Left cardiac atrium (tissue), 4 donors: ENCODE measurements at regions not wholly inside any gene's neighbourhood (a gene's known extent, or its start where the extent isn't known, plus 50 kb on each side); places are given as distances from the start of the nearest gene placed in this dataset.
"Not testable (repeated sequence)": the region's sequence is repeated elsewhere in the genome, so short reads cannot be mapped to it uniquely, and the experiment has no call there.

ENCODE experiments used
- ATAC-seq, 2 donors: fragments of 200-7000 bp; cut with Tn5 transposase; one replicate each; pipeline ENCODE4 v1.9.1; 2020; ENCODE audit warnings: mild to moderate bottlenecking in 2 of 2, moderate library complexity in 2 of 2
- DNase-seq: peaks from one replicate; pipeline ENCODE4 v3.0.0-alpha.2; 2020
- intact Hi-C, 2 donors: fragments of 100-400 bp; cut with DNase I; formaldehyde crosslinking; loops; one replicate each; pipeline versions ENCODE4 v1.14.1 to v1.15.1; 2022 to 2023
- donor health status: DM: no; HTN: yes; CAD: no.
- donor health status: DM: no; HTN: yes; CAD: no; lungs with severe emphysema.
- donor health status: DM: yes; HTN: yes; CAD: no.
- donor health status: Dilated cardiomyopathy.

DNA sequence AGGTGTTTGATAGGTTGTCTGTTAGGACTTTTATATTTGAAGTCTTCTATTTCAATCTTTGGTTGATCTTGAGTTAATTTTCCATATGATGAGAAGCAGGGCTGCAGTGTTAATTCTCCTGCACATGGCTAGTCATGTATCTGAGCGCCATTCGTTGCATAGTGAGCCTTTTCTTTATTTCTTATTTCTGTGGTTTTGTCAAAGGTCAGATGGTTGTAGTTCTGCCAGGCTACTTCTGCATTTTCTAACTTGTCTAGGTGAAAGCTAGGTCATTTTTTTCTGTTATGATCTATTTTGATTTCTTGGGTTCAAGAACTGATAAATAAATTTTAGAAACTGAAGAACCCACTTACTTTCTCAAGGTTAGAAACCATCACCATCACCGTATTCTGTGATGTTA is 56.7 kb downstream of the CCDC74A start:
- ATAC-seq: no peak
- intact Hi-C loops: no loop called here
- no peak for DNase-seq

GRCh38 chr2:131584940-131585339 is 57.3 kb downstream of the CCDC74A start:
- intact Hi-C loops: no loop called here
- no peak for DNase-seq
- no peak for ATAC-seq

DNA sequence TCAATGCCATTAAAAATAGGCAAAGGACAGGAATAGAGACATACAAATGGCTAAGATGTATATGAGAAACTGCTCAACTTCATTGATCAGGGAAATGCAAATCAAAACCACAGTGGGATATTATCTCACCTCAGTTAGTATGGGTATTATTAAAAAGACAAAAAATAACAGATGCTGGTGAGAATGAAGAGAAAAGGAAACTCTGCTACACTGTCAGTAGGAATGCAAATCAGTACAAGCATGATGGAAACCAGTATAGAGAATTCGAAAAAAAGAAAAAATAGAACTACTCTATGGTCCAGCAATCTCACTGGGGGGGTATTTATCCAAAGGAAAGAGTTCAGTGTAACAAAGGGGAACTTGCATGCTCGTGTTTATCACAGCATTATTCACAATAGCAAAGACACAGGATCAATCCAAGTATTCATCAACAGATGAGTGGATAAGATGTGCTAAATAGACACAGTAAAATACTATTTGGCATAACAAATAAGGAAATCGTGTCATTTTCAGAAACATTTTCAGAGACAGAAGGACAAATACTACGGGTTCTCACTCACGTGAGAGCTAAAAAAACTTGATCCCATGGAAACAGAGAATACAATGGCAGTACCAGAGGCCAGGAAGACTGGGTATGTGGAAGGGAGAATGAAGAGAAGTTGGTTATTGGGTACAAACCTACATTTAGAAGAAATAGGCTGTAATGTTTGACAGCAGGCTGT is 60.6 kb downstream of the CCDC74A start:
- no peak for ATAC-seq
- intact Hi-C loops: no loop called here
- DNase-seq: no peak

DNA sequence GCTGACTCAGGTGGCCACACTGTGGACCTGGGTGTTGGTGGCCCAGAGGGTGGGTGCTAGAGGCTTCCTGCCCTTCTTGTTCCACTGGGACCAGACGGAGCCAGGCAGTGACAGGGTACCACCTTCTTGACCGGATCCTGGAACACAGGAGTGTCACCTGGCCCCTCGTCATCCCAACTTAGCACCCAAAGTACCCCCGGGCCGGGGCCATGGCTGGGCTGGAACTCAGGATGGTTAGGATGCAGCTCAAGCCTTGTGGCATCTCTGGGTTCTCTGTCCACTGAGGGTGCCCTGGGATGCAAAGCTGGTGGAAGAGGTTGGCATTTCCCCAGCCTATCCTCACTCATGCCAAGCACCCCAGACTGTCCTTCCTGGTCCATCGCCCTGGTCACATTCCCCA is 61.4 kb downstream of the CCDC74A start:
- intact Hi-C loops, DNase-seq, ATAC-seq: not testable (repeated sequence)

DNA sequence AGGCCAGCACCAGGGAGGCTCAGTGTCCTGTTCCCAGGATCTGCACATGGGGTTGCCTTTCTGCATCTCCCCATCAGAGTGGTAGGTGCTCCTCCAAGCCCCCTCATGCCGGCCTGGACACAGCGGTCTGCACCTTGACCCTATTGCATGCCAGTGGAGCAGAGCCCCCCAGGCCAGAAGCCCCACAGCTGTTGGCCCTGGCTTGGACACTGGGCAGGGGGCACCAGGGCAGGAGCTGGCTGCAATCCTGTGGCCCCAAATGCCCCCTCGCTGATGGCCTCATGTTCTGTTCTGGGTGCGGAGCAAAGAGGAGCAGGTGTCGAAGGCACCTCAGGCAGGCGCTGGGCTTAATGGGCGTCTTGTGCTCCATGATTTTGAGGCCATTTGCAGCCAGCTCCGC is 62.7 kb downstream of the CCDC74A start:
- DNase-seq (no peak), ATAC-seq (no peak)
- intact Hi-C loops: no loop called here

- ATAC-seq (no peak), DNase-seq (no peak)
- intact Hi-C loops: no loop called here
These were observed 63.2 kb downstream of the CCDC74A start for GRCh38 chr2:131590896-131591295.

DNA sequence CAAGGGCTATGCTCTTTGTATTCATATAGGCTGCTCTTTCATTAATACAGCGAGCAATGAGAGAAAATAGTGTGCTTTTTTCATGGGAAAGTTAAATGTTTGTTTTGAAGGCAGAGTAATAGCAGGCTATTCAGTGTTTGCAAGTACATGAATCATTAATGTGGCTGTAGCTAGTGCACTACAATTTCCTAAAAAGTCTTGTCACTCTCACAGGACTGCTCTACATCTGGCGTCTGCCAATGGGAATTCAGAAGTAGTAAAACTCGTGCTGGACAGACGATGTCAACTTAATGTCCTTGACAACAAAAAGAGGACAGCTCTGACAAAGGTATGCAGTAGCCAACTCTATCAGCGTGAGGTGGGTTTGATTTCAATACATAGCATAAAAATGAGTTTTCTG is 68.9 kb downstream of the CCDC74A start:
- intact Hi-C loops, ATAC-seq: not testable (repeated sequence)

GRCh38 chr2:131602444-131602843 is 74.8 kb downstream of the CCDC74A start:
- ATAC-seq, DNase-seq, intact Hi-C loops: not testable (repeated sequence)

More for the DNA sequence above, 68.9 kb downstream of the CCDC74A start:
- DNase-seq: not testable (repeated sequence)

DNA sequence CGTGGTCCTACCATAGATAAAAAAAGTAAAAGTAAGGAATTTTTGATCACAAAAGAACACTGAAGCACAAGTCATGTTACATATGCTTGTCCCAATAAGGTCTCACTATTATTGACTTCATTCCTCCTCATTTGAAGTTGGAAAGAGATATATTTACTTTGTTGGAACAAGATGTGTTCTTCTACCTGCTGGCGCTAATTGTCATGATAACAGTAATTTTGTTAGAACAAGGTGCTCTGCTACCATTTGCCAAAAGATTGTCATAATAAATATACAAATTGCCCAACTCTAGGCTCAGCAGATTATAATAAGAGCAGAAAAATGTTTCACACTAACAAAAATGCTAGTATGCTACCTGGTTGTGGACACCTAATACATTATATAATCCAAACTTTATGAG is 77.0 kb downstream of the CCDC74A start:
- intact Hi-C loops, ATAC-seq: not testable (repeated sequence)

DNA sequence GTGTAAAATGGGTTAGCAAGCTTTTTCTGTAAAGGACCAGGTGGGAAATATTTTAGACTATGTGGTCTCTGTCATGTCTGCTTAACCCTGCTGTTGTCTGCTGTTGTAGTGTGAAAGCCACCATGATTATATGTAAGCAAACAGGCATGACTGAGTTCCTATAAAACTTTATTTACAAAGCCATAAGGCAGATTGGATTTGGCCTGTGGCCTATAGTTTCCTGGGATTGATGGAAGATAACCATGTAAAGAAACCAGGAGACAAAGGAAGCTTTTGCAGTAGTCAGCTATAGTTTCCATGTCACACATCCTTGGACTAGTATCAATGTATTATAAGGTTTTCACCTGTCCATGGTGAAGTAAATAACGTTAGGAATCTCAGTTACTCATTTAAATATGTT is 78.7 kb downstream of the CCDC74A start:
- ATAC-seq, DNase-seq, intact Hi-C loops: not testable (repeated sequence)

More for the DNA sequence above, 77.0 kb downstream of the CCDC74A start:
- not testable (repeated sequence) for DNase-seq

DNA sequence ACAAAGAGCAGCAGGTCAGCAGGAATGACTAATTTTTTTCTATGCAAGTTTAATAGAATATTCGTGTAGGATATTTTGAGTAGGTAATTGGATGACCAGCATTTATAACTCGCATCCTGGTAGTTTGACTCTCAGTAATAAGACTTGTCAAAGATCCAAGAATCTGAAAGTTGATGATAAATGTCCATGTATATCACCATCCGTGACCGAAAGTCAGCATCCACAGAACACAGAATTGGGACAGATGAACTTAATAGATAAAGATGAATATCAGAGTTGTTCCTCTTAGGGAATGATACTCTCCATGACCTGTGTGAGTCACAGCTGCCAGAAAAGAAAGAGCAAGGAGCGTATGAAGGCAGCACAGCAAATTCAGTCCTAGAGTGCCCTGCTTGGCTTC is 79.4 kb downstream of the CCDC74A start:
- intact Hi-C loops, DNase-seq, ATAC-seq: not testable (repeated sequence)

GRCh38 chr2:131614539-131614938 is 86.9 kb downstream of the CCDC74A start:
- DNase-seq, intact Hi-C loops, ATAC-seq: not testable (repeated sequence)

- ATAC-seq, DNase-seq, intact Hi-C loops: not testable (repeated sequence)
These were observed 90.6 kb downstream of the CCDC74A start for GRCh38 chr2:131618320-131618719.

DNA sequence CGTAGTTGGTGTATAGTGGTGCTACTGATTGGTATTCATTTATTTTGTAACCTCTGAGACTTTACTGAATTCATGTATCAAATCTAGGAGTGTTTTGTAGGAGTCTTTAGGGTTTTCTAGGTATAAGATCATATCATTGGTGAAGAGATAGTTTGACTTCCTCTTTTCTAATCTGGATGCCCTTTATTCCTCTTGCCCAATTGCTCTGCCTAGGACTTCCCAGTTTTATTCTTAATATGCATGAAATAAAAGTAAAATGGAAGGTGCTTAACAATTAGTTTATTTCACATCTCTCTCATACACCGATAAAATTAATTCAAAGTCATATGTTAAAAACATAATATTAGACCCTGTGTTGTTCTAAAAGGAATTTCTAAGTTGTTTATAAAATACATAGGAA is 95.2 kb downstream of the CCDC74A start:
- intact Hi-C loops, DNase-seq, ATAC-seq: not testable (repeated sequence)

DNA sequence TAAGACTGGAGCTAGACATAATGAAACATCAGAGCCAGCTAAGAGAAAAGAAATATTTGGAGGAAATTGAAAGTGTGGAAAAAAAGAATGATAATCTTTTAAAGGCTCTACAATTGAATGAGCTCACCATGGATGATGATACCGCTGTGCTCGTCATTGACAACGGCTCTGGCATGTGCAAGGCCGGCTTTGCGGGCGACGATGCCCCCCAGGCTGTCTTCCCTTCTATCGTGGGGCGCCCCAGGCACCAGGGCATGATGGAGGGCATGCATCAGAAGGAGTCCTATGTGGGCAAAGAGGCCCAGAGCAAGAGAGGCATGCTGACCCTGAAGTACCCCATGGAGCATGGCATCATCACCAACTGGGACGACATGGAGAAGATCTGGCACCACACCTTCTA is 98.3 kb downstream of the CCDC74A start:
- intact Hi-C loops, DNase-seq, ATAC-seq: not testable (repeated sequence)

DNA sequence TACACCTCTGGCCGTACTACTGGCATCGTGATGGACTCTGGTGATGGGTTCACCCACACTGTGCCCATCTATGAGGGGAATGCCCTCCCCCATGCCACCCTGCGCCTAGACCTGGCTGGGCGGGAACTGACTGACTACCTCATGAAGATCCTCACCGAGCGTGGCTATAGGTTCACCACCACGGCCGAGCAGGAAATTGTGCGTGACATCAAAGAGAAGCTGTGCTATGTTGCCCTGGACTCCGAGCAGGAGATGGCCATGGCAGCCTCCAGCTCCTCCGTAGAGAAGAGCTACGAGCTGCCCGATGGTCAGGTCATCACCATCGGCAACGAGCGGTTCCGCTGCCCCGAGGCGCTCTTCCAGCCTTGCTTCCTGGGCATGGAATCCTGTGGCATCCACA is 98.9 kb downstream of the CCDC74A start:
- ATAC-seq, intact Hi-C loops, DNase-seq: not testable (repeated sequence)

GRCh38 chr2:131627777-131628176 is 100.1 kb downstream of the CCDC74A start:
- intact Hi-C loops, DNase-seq: not testable (repeated sequence)

DNA sequence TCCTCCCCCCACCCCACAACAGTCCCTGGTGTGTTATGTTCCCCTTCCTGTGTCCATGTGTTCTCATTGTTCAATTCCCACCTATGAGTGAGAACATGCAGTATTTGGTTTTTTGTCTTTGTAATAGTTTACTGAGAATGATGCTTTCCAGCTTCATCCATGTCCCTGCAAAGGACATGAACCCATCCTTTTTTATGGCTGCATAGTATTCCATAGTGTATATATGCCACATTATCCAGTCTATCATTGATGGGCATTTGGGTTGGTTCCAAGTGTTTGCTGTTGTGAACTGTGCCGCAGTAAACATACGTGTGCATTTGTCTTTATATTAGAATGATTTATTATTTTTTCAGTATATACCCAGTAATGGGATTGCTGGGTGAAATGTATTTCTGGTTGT is 104.0 kb downstream of the CCDC74A start:
- DNase-seq, ATAC-seq, intact Hi-C loops: not testable (repeated sequence)

More at GRCh38 chr2:131627777-131628176, 100.1 kb downstream of the CCDC74A start:
- ATAC-seq: not testable (repeated sequence)

DNA sequence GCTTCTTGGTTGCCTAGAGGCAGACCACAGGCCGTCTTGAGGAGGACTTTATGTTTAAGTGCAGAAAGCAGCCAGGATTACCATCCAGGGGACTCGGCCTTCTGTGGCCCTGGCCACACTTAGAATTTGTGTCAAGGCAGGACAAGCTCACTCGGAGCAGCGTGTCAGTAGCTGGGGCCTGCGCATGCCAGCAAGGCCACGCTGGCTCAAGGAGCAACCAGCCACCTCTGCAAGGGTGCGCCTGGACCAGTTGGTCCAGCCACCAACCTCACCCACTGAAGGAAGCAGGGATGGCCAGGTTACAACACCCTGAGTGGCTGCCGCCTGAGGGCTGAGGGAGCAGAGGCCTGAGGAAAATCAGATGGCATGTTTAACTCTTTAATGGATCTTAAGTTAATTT is 105.7 kb downstream of the CCDC74A start:
- ATAC-seq, intact Hi-C loops, DNase-seq: not testable (repeated sequence)

GRCh38 chr2:131633827-131634695 is 106.4 kb downstream of the CCDC74A start:
- intact Hi-C loops, ATAC-seq, DNase-seq: not testable (repeated sequence)
